Endothelial cell of umbilical vein (primary cell): ENCODE measurements at regions not wholly inside any gene's neighbourhood (a gene's known extent, or its start where the extent isn't known, plus 50 kb on each side); places are given as distances from the start of the nearest gene placed in this dataset.

Experiments
- BruUV-seq: library from RNA; stranded (reverse); fragments of 400-500 nt; replicated peaks from 2 replicates; lab custom pipeline; 2021; lab: Mats Ljungman, UMichigan
- CTCF ChIA-PET: fragments of 300-600, 350-600 bp; sonication (Branson Sonifier 250); formaldehyde crosslinking; loops from one replicate; lab custom pipeline; 2021; ENCODE audit warnings: antibody characterized with exemption, inconsistent platforms; lab: Charles Lee
- POLR2A ChIA-PET: fragments of 300-600, 350-600 bp; sonication (Branson Sonifier 250); formaldehyde crosslinking; loops from one replicate; lab custom pipeline; 2021; ENCODE audit warnings: antibody characterized with exemption, inconsistent platforms; lab: Charles Lee
- DNase-seq: peaks from one replicate; pipeline ENCODE4 v3.0.0-alpha.2; 2011; ENCODE audit warnings: low read depth, low spot score
- FAIRE-seq: peaks from 2 replicates; lab custom pipeline; 2011; peaks lifted over from hg19 to GRCh38; lab: Jason Lieb, UNC
- H2AFZ ChIP-seq: 2 replicates; pipeline ENCODE4 v1.6.0; 2012; ENCODE audit warnings: low read depth, low read length, control low read depth, inconsistent platforms
- H3K27ac ChIP-seq: 2 replicates; pipeline ENCODE4 v1.5.1; 2011; ENCODE audit warnings: low read depth, mild to moderate bottlenecking, control low read depth, low read length, moderate library complexity; ENCODE audit not compliant: insufficient read depth
- H3K27me3 ChIP-seq, 2 experiments: 2 replicates each; pipeline versions ENCODE4 v1.6.0 to v1.6.1; 2011; ENCODE audit warnings: low read length in 2 of 2, mixed read lengths in 1 of 2; ENCODE audit not compliant: control insufficient read depth in 2 of 2, insufficient read depth in 2 of 2
- H3K36me3 ChIP-seq, 2 experiments: 2 replicates in 1 of 2; 3 replicates in 1 of 2; pipeline ENCODE4 v1.5.1; 2011; ENCODE audit warnings: low read length in 2 of 2, mild to moderate bottlenecking in 1 of 2, moderate library complexity in 1 of 2; ENCODE audit not compliant: control insufficient read depth in 2 of 2, insufficient read depth in 2 of 2; ENCODE audit errors: extremely low read depth in 1 of 2
- H3K4me1 ChIP-seq: 3 replicates; pipeline ENCODE4 v1.5.1; 2011; ENCODE audit warnings: mild to moderate bottlenecking, low read length; ENCODE audit not compliant: control insufficient read depth, insufficient read depth; ENCODE audit errors: extremely low read depth
- H3K4me2 ChIP-seq: 2 replicates; pipeline ENCODE4 v1.6.1; 2011; ENCODE audit warnings: low read length, control low read depth, mixed read lengths; ENCODE audit not compliant: insufficient read depth
- H3K4me3 ChIP-seq, 3 experiments: fragments of 200-600 bp in 1 of 3; sonication (generic), shearing (Covaris generic) in 1 of 3; replicated peaks in 1 of 3; 2 replicates each; pipeline ENCODE4 v1.5.1; 2011 to 2016; ENCODE audit warnings: control low read depth in 3 of 3, low read length in 3 of 3, mild to moderate bottlenecking in 2 of 3, inconsistent platforms in 1 of 3, low read depth in 1 of 3, moderate library complexity in 1 of 3; ENCODE audit not compliant: insufficient read depth in 1 of 3
- H3K79me2 ChIP-seq: 2 replicates; pipeline ENCODE4 v1.6.0; 2012; ENCODE audit warnings: low read length, inconsistent platforms; ENCODE audit not compliant: control insufficient read depth, insufficient read depth
- H3K9ac ChIP-seq: replicated peaks from 2 replicates; pipeline ENCODE3; 2011; ENCODE audit warnings: low read length, control low read depth; ENCODE audit not compliant: insufficient read depth; ENCODE audit errors: extremely low read depth
- H3K9me1 ChIP-seq: replicated peaks from 3 replicates; pipeline ENCODE4 v1.6.0; 2011; ENCODE audit warnings: mild to moderate bottlenecking, low read length; ENCODE audit not compliant: control insufficient read depth, insufficient read depth; ENCODE audit errors: extremely low read depth
- H3K9me3 ChIP-seq: replicated peaks from 2 replicates; pipeline ENCODE4 v1.5.1; 2012; ENCODE audit warnings: low read length, inconsistent platforms; ENCODE audit not compliant: control insufficient read depth, insufficient read depth
- H4K20me1 ChIP-seq: replicated peaks from 2 replicates; pipeline ENCODE3; 2011; ENCODE audit warnings: mild to moderate bottlenecking, low read length; ENCODE audit not compliant: control insufficient read depth, insufficient read depth; ENCODE audit errors: extremely low read depth
- EZH2 ChIP-seq: IDR thresholded peaks from 2 replicates; pipeline ENCODE4 v1.6.1; 2012; ENCODE audit warnings: borderline replicate concordance, low read depth, mild to moderate bottlenecking, moderate library complexity, low read length, inconsistent platforms; ENCODE audit not compliant: severe bottlenecking
- FOS ChIP-seq: IDR thresholded peaks from 2 replicates; pipeline ENCODE4 v1.6.1; 2011; ENCODE audit warnings: mild to moderate bottlenecking, low read length, moderate library complexity, borderline replicate concordance; ENCODE audit not compliant: insufficient read depth
- GATA2 ChIP-seq: IDR thresholded peaks from 2 replicates; pipeline ENCODE4 v1.7.0; 2011; ENCODE audit warnings: low read depth, mild to moderate bottlenecking, moderate library complexity, mixed read lengths, low read length; ENCODE audit not compliant: insufficient read length, insufficient read depth
- JUN ChIP-seq: IDR thresholded peaks from 2 replicates; pipeline ENCODE4 v1.6.1; 2011; ENCODE audit warnings: borderline replicate concordance, low read depth; ENCODE audit not compliant: insufficient read length, insufficient read depth
- MYC ChIP-seq: IDR thresholded peaks from one replicate; pipeline ENCODE4 v1.6.1; 2011; ENCODE audit warnings: mild to moderate bottlenecking, low read depth, low read length
- POLR2A ChIP-seq: IDR thresholded peaks from 2 replicates; pipeline ENCODE4 v1.6.1; 2012; ENCODE audit warnings: low read depth, mild to moderate bottlenecking, control low read depth, low read length
- POLR2AphosphoS5 ChIP-seq: IDR thresholded peaks from 2 replicates; pipeline ENCODE4 v1.6.1; 2012; ENCODE audit warnings: low read depth, mild to moderate bottlenecking, control low read depth, low read length, moderate library complexity; ENCODE audit not compliant: insufficient read depth
- dilution Hi-C: fragments of 300-500 bp; cut with MboI; formaldehyde crosslinking; loops from one replicate; pipeline ENCODE4 v1.15.0; 2019; ENCODE audit warnings: low sequenced_read_pairs; ENCODE audit not compliant: extremely low pct_ligation_motif_present
- intact Hi-C: fragments of 100-400 bp; cut with micrococcal nuclease; formaldehyde crosslinking; loops from one replicate; pipeline ENCODE4 v1.10.0; 2022
- TF ChIP-seq, protein P1 (sequence below), 2 donors: IDR thresholded peaks; 1 replicate in 1 of 2; 2 replicates in 1 of 2; pipeline ENCODE4 v1.5.1; 2011; ENCODE audit warnings: low read length in 2 of 2, mild to moderate bottlenecking in 2 of 2, moderate library complexity in 2 of 2, control low read depth in 1 of 2, inconsistent platforms in 1 of 2, low read depth in 1 of 2; ENCODE audit not compliant: insufficient read depth in 1 of 2; ENCODE audit errors: extremely low read depth in 1 of 2
- TF ChIP-seq, protein P2 (sequence below): IDR thresholded peaks from 2 replicates; pipeline ENCODE4 v1.6.1; 2011; ENCODE audit not compliant: insufficient read depth, insufficient read length

DNA sequence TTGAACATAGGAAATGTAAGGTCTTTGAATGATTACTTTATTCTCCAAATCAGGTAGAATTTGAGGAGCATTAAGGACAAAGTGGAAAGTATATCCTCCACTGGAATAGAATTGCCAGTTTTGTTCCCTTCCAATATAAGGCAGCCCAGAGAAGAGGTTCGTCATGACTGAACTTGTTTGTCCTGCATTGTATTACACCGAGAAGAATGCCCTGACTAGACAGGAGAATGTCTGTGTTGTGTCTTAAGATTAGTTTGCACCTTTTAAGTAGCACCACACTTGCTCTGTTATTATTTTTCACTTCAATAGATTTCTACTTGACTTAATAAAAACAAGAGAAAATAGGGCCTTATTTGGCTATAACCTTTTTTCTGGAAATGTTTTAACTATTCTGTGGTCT, 586.2 kb upstream of the PTGER4 start:
- Histone ChIP-seq H3K9ac (no peak overlapping the region), H3K27ac (no peak overlapping the region), H3K4me1 (no peaks in the 10 kb centered on the region), H3K9me1 (no peaks in the 10 kb centered on the region), H3K4me2 (no peak overlapping the region), H3K79me2 (no peaks in the 10 kb centered on the region), H3K27me3 (no peaks in the 10 kb centered on the region), H4K20me1 (no peaks in the 10 kb centered on the region), H2AFZ (no peak overlapping the region), H3K36me3 (no peaks in the 10 kb centered on the region), H3K9me3 (peaks cover 2% of the 10 kb centered on the region), H3K4me3 (no peak overlapping the region)
- intact Hi-C loops (no loop called here), dilution Hi-C loops (no loop called here)
- DNase-seq (no peak), FAIRE-seq (no peak)
- BruUV-seq: no TSS peak
- ChIA-PET POLR2A (interaction anchor here (0.5 kb wide), 1 partner anchor 25 kb away, joined by 5 read pairs; no protein-coding TSS in a partner anchor), CTCF (no interaction called here)
- TF ChIP-seq, protein P1, sequence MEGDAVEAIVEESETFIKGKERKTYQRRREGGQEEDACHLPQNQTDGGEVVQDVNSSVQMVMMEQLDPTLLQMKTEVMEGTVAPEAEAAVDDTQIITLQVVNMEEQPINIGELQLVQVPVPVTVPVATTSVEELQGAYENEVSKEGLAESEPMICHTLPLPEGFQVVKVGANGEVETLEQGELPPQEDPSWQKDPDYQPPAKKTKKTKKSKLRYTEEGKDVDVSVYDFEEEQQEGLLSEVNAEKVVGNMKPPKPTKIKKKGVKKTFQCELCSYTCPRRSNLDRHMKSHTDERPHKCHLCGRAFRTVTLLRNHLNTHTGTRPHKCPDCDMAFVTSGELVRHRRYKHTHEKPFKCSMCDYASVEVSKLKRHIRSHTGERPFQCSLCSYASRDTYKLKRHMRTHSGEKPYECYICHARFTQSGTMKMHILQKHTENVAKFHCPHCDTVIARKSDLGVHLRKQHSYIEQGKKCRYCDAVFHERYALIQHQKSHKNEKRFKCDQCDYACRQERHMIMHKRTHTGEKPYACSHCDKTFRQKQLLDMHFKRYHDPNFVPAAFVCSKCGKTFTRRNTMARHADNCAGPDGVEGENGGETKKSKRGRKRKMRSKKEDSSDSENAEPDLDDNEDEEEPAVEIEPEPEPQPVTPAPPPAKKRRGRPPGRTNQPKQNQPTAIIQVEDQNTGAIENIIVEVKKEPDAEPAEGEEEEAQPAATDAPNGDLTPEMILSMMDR (IDR thresholded peaks at IDR 0.05; ENCODE audit: extremely low read depth in 1 of 2, insufficient read depth in 1 of 2, low read depth in 1 of 2, low read length in 2 of 2): no peak
- no peak for TF ChIP-seq POLR2AphosphoS5
- TF ChIP-seq POLR2A: no peak
- TF ChIP-seq GATA2: no peak
- no peak for TF ChIP-seq EZH2

DNA sequence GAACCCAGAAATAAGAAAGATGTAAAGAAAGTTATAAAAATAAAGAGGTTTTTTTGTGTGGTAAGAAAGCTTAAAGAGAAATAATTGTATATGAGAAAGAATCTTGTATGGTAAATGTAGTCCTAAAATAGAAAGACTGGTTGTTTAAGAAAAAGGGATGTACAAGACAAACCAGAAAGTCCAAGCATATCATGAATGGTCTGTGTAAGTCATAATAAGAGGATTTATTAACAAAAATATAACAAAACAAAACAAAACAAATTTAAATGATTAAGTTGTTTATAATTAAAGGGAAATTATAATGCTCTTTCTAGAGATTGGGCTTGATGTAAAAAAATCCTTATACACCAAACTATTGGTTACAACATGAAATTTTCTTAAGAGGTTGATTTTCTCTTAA, 590.4 kb upstream of the PTGER4 start:
- DNase-seq (no peak), FAIRE-seq (no peak)
- dilution Hi-C loops (no loop called here), intact Hi-C loops (no loop called here)
- no peaks in the 10 kb centered on the region for H4K20me1 ChIP-seq
- no peak for TF ChIP-seq JUN
- TF ChIP-seq, protein P1 (IDR thresholded peaks at IDR 0.05; ENCODE audit: extremely low read depth in 1 of 2, insufficient read depth in 1 of 2, low read depth in 1 of 2, low read length in 2 of 2): no peak
- TF ChIP-seq, protein P2, sequence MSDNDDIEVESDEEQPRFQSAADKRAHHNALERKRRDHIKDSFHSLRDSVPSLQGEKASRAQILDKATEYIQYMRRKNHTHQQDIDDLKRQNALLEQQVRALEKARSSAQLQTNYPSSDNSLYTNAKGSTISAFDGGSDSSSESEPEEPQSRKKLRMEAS: no peak
- TF ChIP-seq POLR2AphosphoS5: no peak
- no peak for TF ChIP-seq GATA2
- no peak for TF ChIP-seq MYC
- TF ChIP-seq EZH2: no peak
- no peak for TF ChIP-seq POLR2A
- no peak for TF ChIP-seq FOS
- POLR2A ChIA-PET: no interaction called here
- H3K9ac ChIP-seq: no peak overlapping the region
- H3K4me3 ChIP-seq: no peak overlapping the region
- no peak overlapping the region for H3K4me2 ChIP-seq
- H3K9me3 ChIP-seq: peaks cover 2% of the 10 kb centered on the region
- no peak overlapping the region for H3K27ac ChIP-seq
- H3K9me1 ChIP-seq: no peaks in the 10 kb centered on the region
- BruUV-seq: no TSS peak
- no peaks in the 10 kb centered on the region for H3K27me3 ChIP-seq
- no peaks in the 10 kb centered on the region for H3K4me1 ChIP-seq
- no peaks in the 10 kb centered on the region for H3K36me3 ChIP-seq
- H3K79me2 ChIP-seq: no peaks in the 10 kb centered on the region
- CTCF ChIA-PET: no interaction called here
- H2AFZ ChIP-seq: no peak overlapping the region
